ENCODE measurements at regions not wholly inside any gene's neighbourhood (a gene's known extent, or its start where the extent isn't known, plus 50 kb on each side); places are given as distances from the start of the nearest gene placed in this dataset.

GRCh38 chr10:60650378-60650800 is 127.9 kb upstream of the CDK1 start:
- DNase-seq, result no peak
- no peaks in the 10 kb centered on the region for H3K27me3 ChIP-seq (ENCODE audit: control insufficient read depth, insufficient read depth, low read length)
- no peak overlapping the region for H3K4me3 ChIP-seq (ENCODE audit: insufficient read depth, low read depth, low read length)
- no peaks in the 10 kb centered on the region for H3K36me3 ChIP-seq (replicated peaks; ENCODE audit: control insufficient read depth, insufficient read depth, low read length)

- H3K27me3 ChIP-seq (ENCODE audit: control insufficient read depth, insufficient read depth, low read length), result no peaks in the 10 kb centered on the region
- no peak for DNase-seq
Measured at GRCh38 chr10:60649485-60650377, 128.5 kb upstream of the CDK1 start.

GRCh38 chr10:60648761-60649160 is 129.5 kb upstream of the CDK1 start:
- Histone ChIP-seq H3K4me3 (ENCODE audit: insufficient read depth, low read depth, low read length) (no peak overlapping the region), H3K27me3 (ENCODE audit: control insufficient read depth, insufficient read depth, low read length) (no peaks in the 10 kb centered on the region), H3K36me3 (replicated peaks; ENCODE audit: control insufficient read depth, insufficient read depth, low read length) (no peaks in the 10 kb centered on the region)
- DNase-seq, result no peak

More at GRCh38 chr10:60649485-60650377, 128.5 kb upstream of the CDK1 start:
- Histone ChIP-seq H3K36me3 (replicated peaks; ENCODE audit: control insufficient read depth, insufficient read depth, low read length) (no peaks in the 10 kb centered on the region), H3K4me3 (ENCODE audit: insufficient read depth, low read depth, low read length) (no peak overlapping the region)

- no peak for DNase-seq
- no peaks in the 10 kb centered on the region for H3K36me3 ChIP-seq (replicated peaks; ENCODE audit: control insufficient read depth, insufficient read depth, low read length)
- H3K27me3 ChIP-seq (ENCODE audit: control insufficient read depth, insufficient read depth, low read length), result no peaks in the 10 kb centered on the region
- H3K4me3 ChIP-seq (ENCODE audit: insufficient read depth, low read depth, low read length), result no peak overlapping the region
Measured at GRCh38 chr10:60646966-60647796, 131.1 kb upstream of the CDK1 start.

GRCh38 chr10:60645980-60646379 is 132.3 kb upstream of the CDK1 start:
- no peak for DNase-seq
- no peaks in the 10 kb centered on the region for H3K36me3 ChIP-seq (replicated peaks; ENCODE audit: control insufficient read depth, insufficient read depth, low read length)
- no peaks in the 10 kb centered on the region for H3K27me3 ChIP-seq (ENCODE audit: control insufficient read depth, insufficient read depth, low read length)
- H3K4me3 ChIP-seq (ENCODE audit: insufficient read depth, low read depth, low read length), result no peak overlapping the region

- no peaks in the 10 kb centered on the region for H3K27me3 ChIP-seq (ENCODE audit: control insufficient read depth, insufficient read depth, low read length)
- no peak for DNase-seq
- H3K4me3 ChIP-seq (ENCODE audit: insufficient read depth, low read depth, low read length), result no peak overlapping the region
- no peaks in the 10 kb centered on the region for H3K36me3 ChIP-seq (replicated peaks; ENCODE audit: control insufficient read depth, insufficient read depth, low read length)
Measured at GRCh38 chr10:60644436-60645130, 133.7 kb upstream of the CDK1 start.

- no peak for DNase-seq
Measured at GRCh38 chr10:60643874-60644273, 134.4 kb upstream of the CDK1 start.

GRCh38 chr10:60629332-60629731 is 148.9 kb upstream of the CDK1 start:
- Histone ChIP-seq H3K36me3 (replicated peaks; ENCODE audit: control insufficient read depth, insufficient read depth, low read length) (no peaks in the 10 kb centered on the region), H3K27me3 (ENCODE audit: control insufficient read depth, insufficient read depth, low read length) (no peaks in the 10 kb centered on the region), H3K4me3 (ENCODE audit: insufficient read depth, low read depth, low read length) (no peak overlapping the region)
- DNase-seq, result no peak

More at GRCh38 chr10:60643874-60644273, 134.4 kb upstream of the CDK1 start:
- H3K27me3 ChIP-seq (ENCODE audit: control insufficient read depth, insufficient read depth, low read length), result no peaks in the 10 kb centered on the region
- H3K36me3 ChIP-seq (replicated peaks; ENCODE audit: control insufficient read depth, insufficient read depth, low read length), result no peaks in the 10 kb centered on the region
- H3K4me3 ChIP-seq (ENCODE audit: insufficient read depth, low read depth, low read length), result no peak overlapping the region

GRCh38 chr10:60627778-60628748 is 150.2 kb upstream of the CDK1 start:
- Histone ChIP-seq H3K4me3 (ENCODE audit: insufficient read depth, low read depth, low read length) (no peak overlapping the region), H3K36me3 (replicated peaks; ENCODE audit: control insufficient read depth, insufficient read depth, low read length) (no peaks in the 10 kb centered on the region), H3K27me3 (ENCODE audit: control insufficient read depth, insufficient read depth, low read length) (no peaks in the 10 kb centered on the region)
- no peak for DNase-seq

- Histone ChIP-seq H3K36me3 (replicated peaks; ENCODE audit: control insufficient read depth, insufficient read depth, low read length) (no peaks in the 10 kb centered on the region), H3K27me3 (ENCODE audit: control insufficient read depth, insufficient read depth, low read length) (no peaks in the 10 kb centered on the region), H3K4me3 (ENCODE audit: insufficient read depth, low read depth, low read length) (no peak overlapping the region)
- DNase-seq, result no peak
Measured at GRCh38 chr10:60626037-60626436, 152.2 kb upstream of the CDK1 start.

GRCh38 chr10:60623627-60624026 is 154.7 kb upstream of the CDK1 start:
- Histone ChIP-seq H3K36me3 (replicated peaks; ENCODE audit: control insufficient read depth, insufficient read depth, low read length) (no peaks in the 10 kb centered on the region), H3K4me3 (ENCODE audit: insufficient read depth, low read depth, low read length) (no peak overlapping the region), H3K27me3 (ENCODE audit: control insufficient read depth, insufficient read depth, low read length) (no peaks in the 10 kb centered on the region)
- DNase-seq, result no peak

GRCh38 chr10:60621018-60621417 is 157.3 kb upstream of the CDK1 start:
- DNase-seq, result no peak
- H3K27me3 ChIP-seq (ENCODE audit: control insufficient read depth, insufficient read depth, low read length), result no peaks in the 10 kb centered on the region
- no peaks in the 10 kb centered on the region for H3K36me3 ChIP-seq (replicated peaks; ENCODE audit: control insufficient read depth, insufficient read depth, low read length)
- H3K4me3 ChIP-seq (ENCODE audit: insufficient read depth, low read depth, low read length), result no peak overlapping the region

- peak; percentile 1 for DNase-seq
Measured at GRCh38 chr10:60618861-60619260, 159.4 kb upstream of the CDK1 start.

More at GRCh38 chr10:60618861-60619260, 159.4 kb upstream of the CDK1 start:
- Histone ChIP-seq H3K27me3 (ENCODE audit: control insufficient read depth, insufficient read depth, low read length) (no peaks in the 10 kb centered on the region), H3K4me3 (ENCODE audit: insufficient read depth, low read depth, low read length) (no peak overlapping the region), H3K36me3 (replicated peaks; ENCODE audit: control insufficient read depth, insufficient read depth, low read length) (no peaks in the 10 kb centered on the region)

Data from H7 (cell line).